C4-2B (cell line): ENCODE measurements at regions not wholly inside any gene's neighbourhood (a gene's known extent, or its start where the extent isn't known, plus 50 kb on each side); places are given as distances from the start of the nearest gene placed in this dataset.

Experiments used
- H3K27ac ChIP-seq: fragments of 450-650 bp; 2 replicates; pipeline ENCODE4 v1.5.1; 2017
- ZFX ChIP-seq: fragments of 450-650 bp; IDR thresholded peaks from 2 replicates; pipeline ENCODE4 v1.6.1; 2017
- TF ChIP-seq, protein P1 (sequence below): fragments of 450-650 bp; conservative IDR thresholded peaks from 2 replicates; pipeline ENCODE4 v1.5.1; 2017; ENCODE audit warnings: mild to moderate bottlenecking

DNA sequence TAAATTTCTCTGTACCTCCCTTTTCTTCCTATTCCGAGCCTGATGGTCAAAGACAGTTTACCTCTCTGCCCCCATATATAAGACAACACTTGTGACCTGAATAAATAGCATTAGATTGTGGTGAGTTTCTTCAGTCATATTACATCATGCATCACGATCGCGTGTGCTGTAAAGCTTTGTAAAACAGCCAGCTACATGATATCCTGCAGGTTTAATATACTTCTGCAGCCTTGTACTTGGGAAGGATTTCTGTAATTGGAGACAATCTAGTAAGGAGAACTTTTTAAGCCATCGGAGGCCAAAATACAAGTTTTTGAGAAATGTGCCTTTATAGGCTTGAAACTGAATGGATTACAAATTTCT lies 711.8 kb upstream of the WWC1 start:
- no peak for TF ChIP-seq ZFX
- TF ChIP-seq, protein P1, sequence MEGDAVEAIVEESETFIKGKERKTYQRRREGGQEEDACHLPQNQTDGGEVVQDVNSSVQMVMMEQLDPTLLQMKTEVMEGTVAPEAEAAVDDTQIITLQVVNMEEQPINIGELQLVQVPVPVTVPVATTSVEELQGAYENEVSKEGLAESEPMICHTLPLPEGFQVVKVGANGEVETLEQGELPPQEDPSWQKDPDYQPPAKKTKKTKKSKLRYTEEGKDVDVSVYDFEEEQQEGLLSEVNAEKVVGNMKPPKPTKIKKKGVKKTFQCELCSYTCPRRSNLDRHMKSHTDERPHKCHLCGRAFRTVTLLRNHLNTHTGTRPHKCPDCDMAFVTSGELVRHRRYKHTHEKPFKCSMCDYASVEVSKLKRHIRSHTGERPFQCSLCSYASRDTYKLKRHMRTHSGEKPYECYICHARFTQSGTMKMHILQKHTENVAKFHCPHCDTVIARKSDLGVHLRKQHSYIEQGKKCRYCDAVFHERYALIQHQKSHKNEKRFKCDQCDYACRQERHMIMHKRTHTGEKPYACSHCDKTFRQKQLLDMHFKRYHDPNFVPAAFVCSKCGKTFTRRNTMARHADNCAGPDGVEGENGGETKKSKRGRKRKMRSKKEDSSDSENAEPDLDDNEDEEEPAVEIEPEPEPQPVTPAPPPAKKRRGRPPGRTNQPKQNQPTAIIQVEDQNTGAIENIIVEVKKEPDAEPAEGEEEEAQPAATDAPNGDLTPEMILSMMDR: no peak
- H3K27ac ChIP-seq: no peak overlapping the region

DNA sequence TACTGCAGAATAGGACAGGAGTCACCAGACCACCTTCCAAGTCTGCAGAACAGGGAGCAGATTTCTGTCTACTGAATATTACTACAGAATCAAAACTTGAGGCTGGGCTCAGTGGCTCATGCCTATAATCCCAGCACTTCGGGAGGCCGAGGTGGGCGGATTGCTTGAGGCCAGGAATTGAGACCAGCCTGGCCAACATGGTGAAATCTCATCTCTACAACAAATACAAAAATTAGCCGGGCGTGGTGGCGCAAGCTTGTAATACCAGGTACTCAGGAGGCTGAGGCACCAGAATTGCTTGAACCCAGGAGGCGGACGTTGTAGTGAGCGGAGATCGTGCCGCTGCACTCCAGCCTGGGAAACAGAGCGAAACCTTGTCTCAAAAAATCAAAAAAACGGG lies 710.8 kb upstream of the WWC1 start:
- TF ChIP-seq ZFX: no peak
- TF ChIP-seq, protein P1: no peak
- no peak overlapping the region for H3K27ac ChIP-seq

DNA sequence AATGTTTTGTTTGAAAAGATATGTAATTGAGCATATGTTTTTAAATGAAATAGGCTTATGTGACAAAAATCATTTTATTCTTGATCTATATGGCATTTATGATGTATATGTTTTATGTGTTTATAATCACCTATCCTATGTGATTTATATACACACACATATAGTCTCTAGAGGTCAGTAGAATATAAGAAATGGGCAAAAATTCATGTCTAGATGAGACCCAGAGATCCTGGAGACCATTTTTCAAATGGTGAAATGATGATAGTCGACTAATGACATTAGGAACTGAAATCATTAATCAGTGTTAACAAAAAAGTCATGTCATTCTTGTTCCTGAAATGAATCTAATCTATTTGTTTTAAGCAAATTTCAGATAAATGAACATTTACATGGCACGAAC lies 709.2 kb upstream of the WWC1 start:
- TF ChIP-seq, protein P1: peak; percentile 18
- TF ChIP-seq ZFX: no peak
- H3K27ac ChIP-seq: no peak overlapping the region

DNA sequence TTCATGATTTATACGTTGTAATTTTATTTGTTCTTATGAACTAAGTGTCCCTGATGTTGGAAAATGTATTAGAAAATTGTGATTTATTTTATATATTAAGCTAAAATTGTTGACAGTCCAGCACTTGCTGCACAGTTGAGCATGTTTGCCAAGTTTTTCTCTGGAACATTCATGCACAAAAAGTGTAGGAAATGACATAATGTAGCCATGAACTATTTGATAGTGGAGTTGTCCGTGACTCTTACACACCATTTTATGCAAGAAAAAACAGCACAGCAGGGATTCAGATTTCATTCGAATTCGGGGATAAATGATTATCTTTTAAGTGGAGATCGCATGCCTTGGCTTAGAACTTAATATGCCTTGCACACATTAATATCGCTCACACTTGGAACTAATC lies 708.6 kb upstream of the WWC1 start:
- TF ChIP-seq ZFX: no peak
- TF ChIP-seq, protein P1: no peak
- no peak overlapping the region for H3K27ac ChIP-seq

DNA sequence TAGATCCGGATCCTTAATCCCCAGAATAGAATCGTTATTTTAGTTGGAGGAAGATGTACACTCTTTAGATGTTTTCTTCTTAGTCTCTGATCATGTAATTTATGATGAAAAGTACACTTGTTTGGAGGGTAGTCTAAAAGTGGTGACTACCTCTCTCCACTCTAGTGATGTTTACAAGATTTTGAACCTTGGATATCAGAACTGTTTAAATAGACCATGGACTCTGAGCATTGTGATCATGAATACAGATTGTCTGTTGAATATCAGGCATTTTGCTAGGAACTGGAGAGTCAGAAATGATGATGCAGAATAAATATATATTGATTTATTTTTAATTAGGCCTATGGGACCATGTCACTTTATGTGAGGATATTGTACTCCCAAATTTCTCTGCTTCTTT lies 706.3 kb upstream of the WWC1 start:
- no peak for TF ChIP-seq ZFX
- TF ChIP-seq, protein P1: no peak
- H3K27ac ChIP-seq: no peak overlapping the region

DNA sequence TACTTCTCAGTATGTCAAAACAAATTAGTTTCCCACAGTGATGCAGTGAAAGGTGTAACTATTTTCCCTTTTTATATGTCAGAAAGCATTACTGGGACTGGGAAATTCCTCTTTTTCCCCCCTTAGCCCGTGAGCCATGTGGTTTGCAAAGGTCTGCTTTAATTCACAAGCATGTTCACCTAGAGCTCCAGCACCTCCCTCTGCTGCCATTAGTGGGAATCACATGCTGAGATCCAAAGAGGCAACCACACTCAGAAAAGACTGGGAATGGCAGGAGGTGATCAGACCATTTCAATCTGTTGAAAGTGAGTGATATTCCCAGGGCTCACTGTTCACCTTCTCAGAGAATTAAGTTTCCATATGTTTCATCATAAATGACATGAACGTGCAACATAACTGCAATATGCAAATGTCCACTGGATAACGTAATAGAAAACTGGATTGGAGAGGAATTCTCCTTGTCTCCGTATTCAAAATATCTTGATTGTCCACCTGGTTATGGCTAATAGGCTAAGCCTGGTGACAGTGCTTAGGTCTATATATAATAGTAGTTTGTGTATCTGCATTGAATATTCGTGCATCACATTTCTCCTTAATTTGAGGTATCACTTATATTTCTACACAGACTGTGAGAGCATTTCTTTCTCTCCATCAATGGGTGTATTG lies 703.5 kb upstream of the WWC1 start:
- no peak overlapping the region for H3K27ac ChIP-seq
- TF ChIP-seq, protein P1: peak; percentile 74
- TF ChIP-seq ZFX: no peak

DNA sequence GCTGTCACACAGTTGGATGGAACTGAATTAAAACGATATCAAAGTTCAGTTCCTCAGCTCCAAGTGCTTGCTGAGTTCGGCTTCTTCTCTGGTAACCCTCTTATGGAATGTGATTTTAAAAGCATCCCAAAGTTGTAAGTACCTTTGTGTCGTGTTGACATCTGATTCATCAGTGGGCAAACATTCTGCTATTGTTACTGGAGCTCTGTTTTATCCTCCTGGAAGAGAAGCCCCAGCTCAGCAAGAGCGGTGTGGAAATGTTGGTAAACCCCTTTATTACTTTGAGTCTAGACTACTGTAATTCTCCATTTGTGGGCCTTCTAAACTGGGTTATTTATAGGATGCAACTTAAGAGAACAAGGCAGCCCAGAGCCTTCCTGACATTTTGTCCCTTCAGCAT lies 699.3 kb upstream of the WWC1 start:
- no peak overlapping the region for H3K27ac ChIP-seq
- TF ChIP-seq, protein P1: no peak
- TF ChIP-seq ZFX: no peak
